GM12878 (cell line): ENCODE measurements at regions not wholly inside any gene's neighbourhood (a gene's known extent, or its start where the extent isn't known, plus 50 kb on each side); places are given as distances from the start of the nearest gene placed in this dataset.

Source experiments
- ATAC-seq: fragments of 200-7000 bp; cut with Tn5 transposase; 3 replicates; pipeline ENCODE4 v1.9.1; 2020; ENCODE audit warnings: mild to moderate bottlenecking, moderate library complexity
- BruUV-seq: library from RNA; stranded (reverse); fragments of 400-500 nt; replicated peaks from 2 replicates; lab custom pipeline; 2021; lab: Mats Ljungman, UMichigan
- CTCF ChIA-PET: fragments of 300-600 bp; sonication (Branson Sonifier 250); formaldehyde crosslinking; extraction: SDS; loops from one replicate; lab custom pipeline; 2021; ENCODE audit warnings: inconsistent platforms; lab: Yijun Ruan, JAX
- POLR2A ChIA-PET: fragments of 350-600 bp; formaldehyde crosslinking; extraction: SDS; loops from one replicate; lab custom pipeline; 2021; ENCODE audit warnings: inconsistent platforms; lab: Charles Lee
- RAD21 ChIA-PET: fragments of 300-600 bp; sonication (Branson Sonifier 250); formaldehyde crosslinking; loops from one replicate; lab custom pipeline; 2023; ENCODE audit warnings: antibody characterized with exemption; ENCODE audit not compliant: unreplicated experiment; lab: Charles Lee
- SMC1A ChIA-PET: fragments of 300-600 bp; sonication (Branson Sonifier 250); formaldehyde crosslinking; loops from one replicate; lab custom pipeline; 2023; ENCODE audit not compliant: unreplicated experiment, uncharacterized antibody; lab: Charles Lee
- DNase-seq: peaks from one replicate; pipeline ENCODE4 v3.0.0-alpha.2; 2011; ENCODE audit warnings: low read depth, low spot score
- FAIRE-seq: peaks from 3 replicates; lab custom pipeline; 2011; peaks lifted over from hg19 to GRCh38; lab: Jason Lieb, UNC
- H2AFZ ChIP-seq: 2 replicates; pipeline ENCODE4 v1.6.0; 2011; ENCODE audit warnings: low read depth, low read length, control low read depth; ENCODE audit not compliant: control insufficient read depth
- H3K27ac ChIP-seq: 2 replicates; pipeline ENCODE4 v1.5.1; 2011; ENCODE audit warnings: control low read depth; ENCODE audit not compliant: control insufficient read depth, insufficient read depth
- H3K27me3 ChIP-seq, 2 experiments: replicated peaks in 1 of 2; 2 replicates each; pipeline versions ENCODE4 v1.6.0 to v1.6.1; 2011; ENCODE audit warnings: low read length in 1 of 2; ENCODE audit not compliant: control insufficient read depth in 2 of 2, insufficient read depth in 2 of 2
- H3K36me3 ChIP-seq, 2 experiments: 2 replicates each; pipeline ENCODE4 v1.5.1; 2011; ENCODE audit warnings: low read length in 1 of 2; ENCODE audit not compliant: control insufficient read depth in 2 of 2, insufficient read depth in 2 of 2
- H3K4me1 ChIP-seq: 2 replicates; pipeline ENCODE4 v1.6.1; 2011; ENCODE audit warnings: mild to moderate bottlenecking, low read length, moderate library complexity, mixed read lengths; ENCODE audit not compliant: control insufficient read depth, insufficient read depth
- H3K4me2 ChIP-seq: 2 replicates; pipeline ENCODE4 v1.6.0; 2011; ENCODE audit warnings: control low read depth; ENCODE audit not compliant: control insufficient read depth, insufficient read depth
- H3K4me3 ChIP-seq: fragments of 200-600 bp; sonication (generic); 2 replicates; pipeline ENCODE4 v1.5.1; 2016
- H3K79me2 ChIP-seq: 2 replicates; pipeline ENCODE4 v1.6.0; 2011; ENCODE audit warnings: low read length; ENCODE audit not compliant: control insufficient read depth, insufficient read depth
- H3K9ac ChIP-seq: 2 replicates; pipeline ENCODE4 v1.8.0; 2011; ENCODE audit warnings: low read length, control low read depth, mixed read lengths; ENCODE audit not compliant: control insufficient read depth, insufficient read depth
- H3K9me3 ChIP-seq: replicated peaks from 3 replicates; pipeline ENCODE4 v1.5.1; 2011; ENCODE audit warnings: mild to moderate bottlenecking, low read length; ENCODE audit not compliant: control insufficient read depth, insufficient read depth
- H4K20me1 ChIP-seq: 2 replicates; pipeline ENCODE4 v1.6.0; 2011; ENCODE audit not compliant: control insufficient read depth, insufficient read depth
- ATF3 ChIP-seq: IDR thresholded peaks from 2 replicates; pipeline ENCODE4 v1.6.1; 2011; ENCODE audit warnings: low read depth, mild to moderate bottlenecking, low read length, moderate library complexity, borderline replicate concordance; ENCODE audit errors: extremely low read depth
- CEBPB ChIP-seq, 2 experiments: fragments of 150-350 bp in 1 of 2; IDR thresholded peaks; 2 replicates each; pipeline ENCODE4 v1.6.1; 2012 to 2014; ENCODE audit warnings: low read depth in 2 of 2, low read length in 2 of 2, borderline replicate concordance in 1 of 2, inconsistent platforms in 1 of 2
- CREB1 ChIP-seq: IDR thresholded peaks from 2 replicates; pipeline ENCODE4 v1.6.1; 2012; ENCODE audit warnings: low read depth, mild to moderate bottlenecking, inconsistent platforms
- KLF5 ChIP-seq: fragments of 450-650 bp; IDR thresholded peaks from 2 replicates; pipeline ENCODE4 v1.6.1; 2014; ENCODE audit warnings: mild to moderate bottlenecking; ENCODE audit not compliant: partially characterized antibody
- NBN ChIP-seq: fragments of 450-650 bp; IDR thresholded peaks from 2 replicates; pipeline ENCODE4 v1.6.1; 2016
- NKRF ChIP-seq: fragments of 450-650 bp; conservative IDR thresholded peaks from 2 replicates; pipeline ENCODE4 v1.6.1; 2017; ENCODE audit warnings: mild to moderate bottlenecking, moderate library complexity
- NR2F1 ChIP-seq: fragments of 450-650 bp; conservative IDR thresholded peaks from 2 replicates; pipeline ENCODE4 v1.6.1; 2017; ENCODE audit warnings: mild to moderate bottlenecking
- SP1 ChIP-seq: IDR thresholded peaks from one replicate; pipeline ENCODE4 v1.6.1; 2011; ENCODE audit warnings: low read depth, low read length
- WGBS: methylation state at CpG from one replicate; pipeline ENCODE4 v1.1.6; 2016; ENCODE audit warnings: low lambda C conversion rate; ENCODE audit not compliant: insufficient replicate concordance, insufficient coverage; ENCODE audit errors: missing lambda C conversion rate; 5-methylcytosine and 5-hydroxymethylcytosine counted together
- in situ Hi-C: fragments of 300-500 bp; cut with MboI; formaldehyde crosslinking; loops from 9 replicates; pipeline ENCODE4 v1.14.3; 2018; ENCODE audit warnings: mixed read lengths
- intact Hi-C: fragments of 100-400 bp; cut with micrococcal nuclease; formaldehyde crosslinking; loops from one replicate; pipeline ENCODE4 v1.14.2; 2022; ENCODE audit not compliant: unreplicated experiment

GRCh38 chr12:87596636-87597035, 432.6 kb downstream of the C12orf50 start:
- no peak for DNase-seq
- POLR2A ChIA-PET: no interaction called here
- Histone ChIP-seq H2AFZ (no peak overlapping the region), H3K9me3 (no peaks in the 10 kb centered on the region), H4K20me1 (no peaks in the 10 kb centered on the region), H3K27me3 (no peaks in the 10 kb centered on the region), H3K36me3 (no peaks in the 10 kb centered on the region), H3K27ac (no peak overlapping the region), H3K4me3 (no peak overlapping the region), H3K79me2 (no peaks in the 10 kb centered on the region), H3K9ac (no peak overlapping the region), H3K4me1 (no peaks in the 10 kb centered on the region), H3K4me2 (no peak overlapping the region)
- BruUV-seq: no TSS peak
- no peak for FAIRE-seq
- SMC1A ChIA-PET: no interaction called here
- CTCF ChIA-PET: no interaction called here
- 86% methylated on average over 1 of the region's 1 CpG for WGBS
- intact Hi-C loops (no loop called here), in situ Hi-C loops (no loop called here)
- TF ChIP-seq NKRF: no peak
- no peak for TF ChIP-seq SP1
- no peak for TF ChIP-seq NBN
- no peak for TF ChIP-seq ATF3
- TF ChIP-seq CEBPB (IDR thresholded peaks at IDR 0.05; ENCODE audit: borderline replicate concordance in 1 of 2, low read depth in 2 of 2, low read length in 2 of 2): no peak
- no peak for ATAC-seq
- RAD21 ChIA-PET: no interaction called here

GRCh38 chr12:87596134-87596533, 433.1 kb downstream of the C12orf50 start:
- no peak for ATAC-seq
- Histone ChIP-seq H3K4me3 (no peak overlapping the region), H3K9ac (no peak overlapping the region), H3K79me2 (no peaks in the 10 kb centered on the region), H3K4me2 (no peak overlapping the region), H2AFZ (no peak overlapping the region), H3K9me3 (no peaks in the 10 kb centered on the region), H3K27ac (no peak overlapping the region), H3K27me3 (no peaks in the 10 kb centered on the region), H3K36me3 (no peaks in the 10 kb centered on the region), H3K4me1 (no peaks in the 10 kb centered on the region), H4K20me1 (no peaks in the 10 kb centered on the region)
- CTCF ChIA-PET: no interaction called here
- in situ Hi-C loops (no loop called here), intact Hi-C loops (no loop called here)
- POLR2A ChIA-PET: no interaction called here
- no peak for FAIRE-seq
- RAD21 ChIA-PET: no interaction called here
- SMC1A ChIA-PET: no interaction called here
- TF ChIP-seq NR2F1 (no peak), CREB1 (no peak), NBN (no peak), KLF5 (no peak)
- no peak for DNase-seq
- 64% methylated on average over 5 of the region's 5 CpGs for WGBS
- BruUV-seq: no TSS peak
